SH-SY5Y (cell line): ENCODE measurements at regions not wholly inside any gene's neighbourhood (a gene's known extent, or its start where the extent isn't known, plus 50 kb on each side); places are given as distances from the start of the nearest gene placed in this dataset.

Experiments
- GATA2 ChIP-seq: IDR thresholded peaks from 2 replicates; pipeline ENCODE4 v1.6.1; 2011; ENCODE audit warnings: mild to moderate bottlenecking, low read depth, low read length
- GATA3 ChIP-seq: IDR thresholded peaks from 2 replicates; pipeline ENCODE4 v1.6.1; 2011; ENCODE audit warnings: low read depth, mild to moderate bottlenecking, low read length, moderate library complexity

DNA sequence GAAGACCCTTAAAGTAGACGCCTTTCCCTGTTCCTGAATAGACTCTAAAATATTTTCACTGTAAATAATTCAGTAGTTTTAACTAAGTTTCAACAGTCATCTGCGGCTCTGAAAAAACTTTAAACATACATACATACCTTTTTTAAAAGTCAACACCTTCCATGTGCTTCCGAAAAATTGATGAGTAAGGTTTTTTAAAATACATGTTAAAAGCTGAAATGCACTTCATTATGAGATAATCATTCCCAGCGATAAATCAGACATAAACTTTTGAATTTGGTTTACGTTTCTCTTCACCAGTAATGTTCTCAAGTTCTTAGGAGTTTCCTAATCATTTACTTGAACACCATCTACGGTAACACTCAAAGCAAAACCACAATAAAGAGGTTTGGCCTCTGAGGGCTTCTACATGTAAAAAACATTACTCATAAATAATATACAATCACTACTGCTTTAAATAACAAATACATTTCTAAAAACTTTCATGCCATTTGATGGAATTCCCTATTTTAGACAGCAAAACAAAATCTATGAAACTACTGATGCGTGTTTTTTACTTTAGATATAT lies 403.5 kb downstream of the SHQ1 start:
- TF ChIP-seq GATA2 (no peak), GATA3 (no peak)
